ENCODE measurements at regions not wholly inside any gene's neighbourhood (a gene's known extent, or its start where the extent isn't known, plus 50 kb on each side); places are given as distances from the start of the nearest gene placed in this dataset.

DNA sequence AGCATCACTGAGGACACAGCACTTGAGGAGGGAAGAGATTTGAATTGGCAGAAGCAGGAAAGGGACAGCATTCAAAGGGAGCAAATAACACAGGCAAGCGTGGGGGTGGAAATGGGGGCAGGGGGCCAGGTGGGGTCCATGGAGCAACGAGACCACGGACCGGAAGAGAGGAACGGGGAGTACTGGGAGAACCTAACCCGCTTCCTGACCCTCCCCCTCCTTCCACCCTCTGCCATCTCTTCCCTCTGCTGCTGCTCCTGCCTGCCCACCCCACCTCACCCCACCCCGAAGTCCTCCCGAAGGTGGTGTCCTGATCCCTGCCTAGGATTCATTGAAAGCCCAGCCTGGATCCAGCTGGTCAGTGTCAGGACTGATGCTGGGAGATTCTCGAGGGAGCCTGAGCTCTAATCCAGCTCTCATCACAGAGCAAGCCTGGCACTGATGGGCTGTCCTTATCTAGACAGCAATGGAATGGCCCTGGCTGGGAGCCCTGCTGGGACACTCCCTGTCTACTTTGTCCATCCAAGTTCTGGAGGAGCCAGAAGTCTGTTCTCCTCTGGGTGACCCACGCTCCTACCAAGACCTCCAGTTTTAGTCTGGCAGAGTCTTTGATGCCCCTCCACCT lies 105.0 kb downstream of the TRIM29 start:
- DNase-seq (ENCODE audit: low spot score), result peak; percentile 3

DNA sequence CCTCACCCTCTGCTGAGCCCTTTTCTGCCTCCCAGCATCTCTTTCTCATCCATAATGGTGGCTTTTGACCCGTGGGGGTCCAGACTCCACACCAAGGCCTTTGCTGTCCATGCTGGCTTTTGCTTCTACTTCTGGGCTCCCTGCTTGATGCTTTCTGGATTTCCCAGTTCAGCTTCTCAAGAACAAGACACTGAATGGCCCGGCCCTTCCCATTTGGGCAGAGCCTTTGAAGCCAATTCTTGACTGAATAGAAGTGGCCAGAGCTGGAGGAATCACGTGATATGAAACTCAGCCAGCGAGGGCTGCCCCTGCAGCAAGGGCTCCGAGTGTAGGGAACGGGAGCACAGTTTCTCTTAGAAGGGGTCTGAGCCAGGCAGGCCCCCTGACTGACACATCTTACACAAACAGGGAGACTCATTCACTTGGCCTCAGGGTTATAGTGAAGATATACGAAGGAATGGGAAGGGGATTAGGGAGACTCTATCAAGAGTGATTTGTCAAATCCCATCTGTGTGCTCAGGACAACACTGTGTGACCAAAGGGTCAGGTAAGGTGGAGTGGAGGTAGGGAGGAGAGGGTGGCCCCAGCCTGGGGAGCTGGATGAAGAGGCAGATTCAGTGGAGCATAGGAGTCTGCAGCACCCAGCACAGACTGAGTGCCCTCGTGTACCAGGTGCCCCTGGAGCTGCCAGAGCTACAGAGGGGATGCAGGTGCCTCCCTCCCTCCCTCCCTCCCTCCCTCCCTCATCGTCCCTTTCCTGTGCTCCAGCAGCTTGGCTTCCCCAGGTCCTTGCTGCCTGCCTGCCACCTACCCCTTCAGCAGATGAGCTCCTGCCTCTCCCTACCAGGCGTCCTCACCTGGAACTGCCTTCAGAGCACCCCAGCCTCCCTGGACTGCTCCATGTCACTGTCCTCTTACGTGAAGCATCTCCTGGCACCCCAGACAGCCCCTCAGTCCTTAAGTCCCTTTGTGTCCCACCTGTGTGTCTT lies 106.0 kb downstream of the TRIM29 start:
- DNase-seq (ENCODE audit: low spot score), result peak; percentile 4

DNA sequence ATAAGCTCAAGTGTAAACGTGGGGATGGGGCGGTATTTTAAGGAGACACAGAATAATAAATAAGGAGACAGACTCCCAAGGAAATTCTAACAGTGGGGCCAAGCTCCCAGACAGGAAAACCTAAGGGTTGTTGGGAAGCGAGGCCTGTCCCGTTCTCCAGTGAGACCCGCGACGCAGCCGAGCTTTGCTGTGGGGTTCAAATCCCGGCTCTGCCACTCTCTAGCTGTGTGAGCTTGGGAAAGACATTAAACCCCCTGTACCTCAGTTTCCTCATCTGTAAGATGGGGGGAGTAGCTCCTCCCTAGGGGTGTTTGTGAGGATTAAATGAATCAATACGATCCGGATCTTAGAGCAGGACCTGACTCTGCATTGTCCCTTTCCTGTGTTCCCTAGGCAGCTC lies 106.8 kb downstream of the TRIM29 start:
- DNase-seq (ENCODE audit: low spot score), result no peak

DNA sequence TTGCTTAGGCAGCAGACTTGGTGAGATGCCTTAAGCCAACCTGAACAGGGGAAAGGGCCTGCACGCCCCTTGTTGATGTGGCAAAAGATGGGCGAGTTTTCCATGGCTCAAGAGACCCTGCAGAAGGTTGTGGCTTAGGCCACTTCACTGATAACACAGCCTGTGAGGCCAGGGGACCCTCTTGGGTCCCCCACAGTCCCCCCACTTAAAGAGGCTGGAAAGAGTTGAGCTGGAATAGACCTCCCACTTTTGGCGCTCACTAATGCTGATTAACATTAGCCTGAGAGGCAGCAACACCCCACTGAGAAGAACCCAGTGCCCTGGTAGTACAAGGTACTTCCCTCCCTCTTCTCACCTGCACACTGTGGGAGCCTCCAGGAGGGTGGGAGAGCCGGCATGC lies 107.5 kb downstream of the TRIM29 start:
- no peak for DNase-seq (ENCODE audit: low spot score)

DNA sequence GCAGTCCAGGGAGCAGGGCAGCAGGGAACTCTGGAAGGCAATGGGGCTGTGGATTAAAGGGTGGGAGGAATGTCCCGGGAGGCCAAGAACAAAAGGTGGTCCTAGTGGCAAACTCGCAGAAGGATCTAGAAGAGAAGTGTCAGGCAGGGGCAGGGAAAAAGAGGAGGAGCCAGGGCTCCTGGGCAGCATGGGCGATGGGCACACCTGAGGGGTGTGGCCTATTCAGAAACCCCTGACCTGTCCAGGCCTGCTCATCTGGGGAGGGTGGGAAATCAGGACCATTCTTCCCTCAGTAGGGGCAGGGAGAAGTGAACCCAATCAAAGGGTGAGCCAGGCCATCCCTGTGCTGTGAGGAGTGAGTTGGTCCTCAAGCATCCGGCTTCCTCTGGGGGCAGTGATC lies 108.6 kb downstream of the TRIM29 start:
- no peak for DNase-seq (ENCODE audit: low spot score)

DNA sequence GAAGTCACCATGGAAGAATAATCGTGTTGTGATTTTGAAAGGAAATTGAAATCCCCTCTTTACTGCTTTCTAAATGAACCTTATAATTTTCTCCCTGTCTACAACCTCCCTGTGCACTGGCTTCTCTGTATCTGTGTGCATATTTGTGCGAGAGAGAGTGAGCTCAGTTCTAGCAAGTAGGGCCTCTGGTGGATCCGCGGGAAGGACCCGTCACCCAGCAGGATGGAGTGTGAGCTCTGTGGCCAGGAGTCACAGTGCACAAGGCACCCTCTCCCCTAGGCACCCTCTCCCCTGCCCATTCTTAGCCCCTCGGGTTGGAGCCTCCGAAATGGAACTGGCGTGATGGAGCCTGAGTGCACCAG lies 109.0 kb downstream of the TRIM29 start:
- DNase-seq (ENCODE audit: low spot score), result no peak

DNA sequence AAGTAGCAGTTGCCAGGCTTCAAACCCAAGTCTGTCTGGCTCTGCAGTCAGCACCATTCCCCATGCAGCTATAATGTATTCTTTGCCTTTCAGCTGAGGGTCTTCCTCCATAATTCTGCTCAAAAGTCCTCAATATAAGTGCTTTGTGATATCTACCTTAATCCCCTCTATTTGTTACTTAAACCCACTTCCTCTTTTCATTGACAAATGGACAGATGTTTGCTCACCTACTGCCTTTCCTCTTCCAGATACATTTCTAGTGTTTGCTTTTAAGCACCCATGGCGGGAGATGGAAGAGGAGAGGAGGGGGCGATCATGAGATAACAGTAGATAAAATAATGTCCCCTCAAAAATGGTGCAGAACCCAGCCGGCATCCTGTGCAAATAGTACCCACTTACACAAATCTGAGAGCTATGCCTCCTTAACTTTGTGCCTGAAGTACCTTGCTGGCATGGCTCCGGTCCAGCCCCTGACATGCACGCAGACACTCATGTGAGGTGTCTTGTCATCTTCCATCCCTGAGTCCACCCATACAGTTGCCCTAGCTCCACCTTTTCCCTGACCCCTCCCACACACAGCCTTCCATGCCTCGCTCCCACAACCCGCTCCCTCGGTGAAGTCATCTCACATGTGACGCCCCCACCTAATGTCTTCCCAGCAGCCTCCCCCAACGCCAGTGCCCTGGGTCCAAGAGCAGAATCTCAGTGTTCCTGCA lies 109.6 kb downstream of the TRIM29 start:
- no peak for DNase-seq (ENCODE audit: low spot score)

DNA sequence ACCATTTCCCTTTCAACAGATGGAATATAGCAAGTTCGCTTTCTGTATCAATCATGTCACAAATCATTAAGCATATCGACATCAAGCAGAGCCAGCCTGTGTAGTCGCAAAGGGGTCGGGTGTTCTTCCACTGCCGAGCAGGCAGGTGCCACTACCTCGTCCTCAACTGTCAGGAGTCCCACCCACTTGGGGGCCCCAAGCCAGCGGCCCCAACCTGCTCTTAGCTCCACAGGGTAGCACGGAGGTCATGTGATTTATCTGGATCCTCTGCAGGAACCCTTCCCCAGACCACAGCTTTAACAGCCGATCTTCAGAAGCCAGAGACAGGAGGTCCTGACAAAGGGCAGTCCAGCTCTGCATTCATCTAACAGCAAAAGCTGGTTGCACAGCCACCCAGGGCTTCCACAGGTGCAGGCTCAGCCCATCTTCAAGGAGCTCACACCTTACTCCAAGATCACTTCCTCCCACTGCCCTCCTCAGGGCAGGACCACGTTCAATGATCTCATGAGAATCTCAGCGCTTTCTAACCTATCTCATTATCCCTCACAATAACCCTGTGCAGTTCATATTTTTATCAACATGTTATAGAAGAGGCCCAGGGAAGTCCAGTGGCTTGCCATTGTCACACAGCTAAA lies 110.2 kb downstream of the TRIM29 start:
- no peak for DNase-seq (ENCODE audit: low spot score)

DNA sequence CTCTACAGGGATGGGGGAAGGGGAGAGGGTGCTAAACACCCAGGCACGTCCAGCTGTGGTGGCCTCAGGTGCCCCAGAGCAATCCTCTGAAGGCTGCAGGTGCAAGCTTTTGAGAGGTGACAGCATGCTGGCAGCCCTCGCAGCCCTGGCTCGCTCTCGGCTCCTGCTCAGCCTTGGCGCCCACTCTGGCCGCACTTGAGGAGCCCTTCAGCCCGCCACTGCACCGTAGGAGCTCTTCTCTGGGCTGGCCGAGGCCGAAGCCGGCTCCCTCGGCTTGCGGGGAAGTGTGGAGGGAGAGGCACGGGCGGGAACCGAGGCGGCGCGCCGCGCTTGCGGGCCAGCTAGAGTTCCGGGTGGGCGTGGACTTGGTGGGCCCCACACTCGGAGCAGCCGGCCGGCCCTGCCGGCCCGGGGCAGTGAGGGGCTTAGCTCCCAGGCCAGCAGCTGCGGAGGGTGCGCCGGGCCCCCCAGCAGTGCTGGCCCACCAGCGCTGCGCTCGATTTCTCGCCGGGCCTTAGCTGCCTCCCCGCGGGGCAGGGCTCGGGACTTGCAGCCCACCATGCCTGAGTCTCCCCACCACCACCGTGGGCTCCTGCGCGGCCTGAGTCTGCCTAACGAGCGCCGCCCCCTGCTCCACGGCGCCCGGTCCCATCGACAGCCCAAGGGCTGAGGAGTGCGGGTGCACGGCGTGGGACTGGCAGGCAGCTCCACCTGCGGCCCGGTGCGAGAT lies 112.1 kb downstream of the TRIM29 start:
- no peak for DNase-seq (ENCODE audit: low spot score)

DNA sequence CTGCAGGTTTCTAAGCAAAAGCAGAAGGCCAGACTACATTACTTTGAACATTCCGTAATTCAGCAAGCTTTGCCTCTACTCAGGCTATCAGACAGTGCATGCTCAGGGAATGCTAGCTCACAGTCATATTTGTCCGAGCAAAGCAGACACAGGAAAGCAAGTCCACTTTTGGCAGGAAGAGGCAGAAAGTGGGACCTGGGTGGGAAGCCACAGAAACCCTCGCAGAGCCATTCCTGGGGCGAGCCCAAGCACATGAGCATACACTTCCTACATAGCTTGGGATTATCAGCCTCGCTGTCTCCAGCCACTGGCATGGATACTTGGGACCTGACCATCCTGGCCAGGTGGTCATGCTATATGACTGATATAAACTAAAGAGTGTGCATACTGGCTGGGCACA lies 113.3 kb downstream of the TRIM29 start:
- no peak for DNase-seq (ENCODE audit: low spot score)

DNA sequence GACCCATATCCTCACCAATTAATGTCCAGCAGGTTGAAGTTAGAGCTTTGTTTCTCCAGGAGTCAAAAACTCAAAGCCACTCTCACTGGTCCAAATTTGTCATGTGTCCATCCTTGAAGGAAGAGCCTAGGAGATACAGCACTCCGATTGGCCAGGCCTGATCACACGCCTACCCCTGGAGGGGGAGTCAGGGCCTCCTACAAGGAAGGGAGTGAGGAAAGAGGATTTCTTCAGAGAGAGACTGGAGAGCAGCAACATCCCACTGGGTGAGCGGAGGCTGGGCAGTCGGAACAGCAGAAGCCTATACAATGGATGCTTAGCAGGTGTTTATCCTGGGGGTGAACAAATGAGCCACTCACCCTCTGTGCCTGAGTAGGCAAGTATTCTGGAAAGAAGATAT lies 113.9 kb downstream of the TRIM29 start:
- DNase-seq (ENCODE audit: low spot score), result no peak

DNA sequence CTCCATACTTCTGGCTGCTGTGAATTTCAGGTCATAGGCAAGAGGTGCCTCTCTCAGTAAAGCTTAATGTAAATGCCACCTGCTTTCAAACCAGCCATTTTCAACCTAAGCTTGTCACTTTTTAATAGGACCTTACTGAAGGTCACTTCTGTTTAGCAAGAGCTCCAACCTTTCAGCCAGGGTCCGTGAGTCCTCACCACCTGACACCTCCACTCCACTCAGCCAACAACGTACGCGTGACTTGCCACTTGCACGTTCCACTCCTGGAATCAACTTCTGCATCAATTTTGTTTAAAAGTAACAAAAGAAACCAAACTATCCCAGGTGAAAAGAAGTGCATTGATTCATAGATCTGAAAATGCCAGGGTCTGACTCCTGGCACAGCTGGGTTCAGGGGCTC lies 114.4 kb downstream of the TRIM29 start:
- no peak for DNase-seq (ENCODE audit: low spot score)

DNA sequence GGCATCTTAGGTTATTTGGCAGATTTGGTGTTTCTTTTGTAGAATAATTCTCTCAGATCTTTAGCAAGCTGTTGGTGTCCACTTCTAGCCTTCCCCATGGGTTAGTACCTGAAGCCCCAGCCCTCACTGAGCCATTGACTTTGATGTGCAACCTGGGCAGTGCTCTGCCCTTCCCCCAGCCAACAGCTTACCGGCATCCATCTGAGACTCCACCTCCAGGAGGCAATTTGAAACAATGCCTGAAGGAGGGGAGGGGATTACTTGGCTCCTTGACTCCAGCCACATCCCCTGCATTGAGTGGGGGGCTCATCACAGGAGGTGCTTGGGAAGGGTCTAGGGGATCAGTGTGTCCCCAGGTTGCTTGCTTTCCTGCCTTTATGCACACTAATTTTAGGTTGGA lies 114.8 kb downstream of the TRIM29 start:
- no peak for DNase-seq (ENCODE audit: low spot score)

DNA sequence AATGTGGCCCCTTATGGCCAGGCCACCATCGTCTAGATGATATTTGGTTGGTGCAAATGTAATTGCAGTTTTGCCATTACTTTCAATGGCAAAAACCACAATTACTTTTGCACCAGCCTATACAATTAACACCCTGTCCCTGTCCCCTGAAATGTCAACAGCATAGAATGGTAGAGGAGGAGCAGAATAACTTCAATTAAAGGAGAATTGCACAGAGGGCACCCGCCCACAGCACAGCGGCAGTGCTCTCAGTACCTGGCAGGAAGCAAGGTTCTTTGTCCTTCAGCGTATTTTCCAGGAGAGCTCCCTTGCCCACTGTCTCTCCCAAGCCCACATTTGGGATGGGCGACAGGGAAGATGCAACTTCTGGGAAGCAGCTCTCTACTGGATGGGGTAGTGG lies 115.3 kb downstream of the TRIM29 start:
- DNase-seq (ENCODE audit: low spot score), result no peak

DNA sequence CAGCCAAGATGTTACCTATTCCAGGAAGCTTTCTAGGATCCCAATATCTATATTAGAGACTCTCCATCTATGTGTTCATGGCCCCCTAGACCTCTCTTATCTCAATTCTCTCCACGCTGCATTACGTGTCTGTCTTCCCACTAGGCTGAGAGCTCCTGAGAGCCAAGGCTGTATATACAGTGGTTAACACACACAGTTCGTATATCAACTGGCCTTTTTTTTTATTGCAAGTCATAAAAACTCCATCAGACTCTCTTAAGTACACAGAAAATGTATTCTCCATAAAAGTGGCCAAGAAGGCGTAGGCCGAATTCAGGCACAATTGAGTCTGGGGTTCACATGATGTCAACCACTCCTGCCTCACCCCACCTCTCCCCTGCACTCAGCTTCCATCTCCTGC lies 115.9 kb downstream of the TRIM29 start:
- no peak for DNase-seq (ENCODE audit: low spot score)

DNA sequence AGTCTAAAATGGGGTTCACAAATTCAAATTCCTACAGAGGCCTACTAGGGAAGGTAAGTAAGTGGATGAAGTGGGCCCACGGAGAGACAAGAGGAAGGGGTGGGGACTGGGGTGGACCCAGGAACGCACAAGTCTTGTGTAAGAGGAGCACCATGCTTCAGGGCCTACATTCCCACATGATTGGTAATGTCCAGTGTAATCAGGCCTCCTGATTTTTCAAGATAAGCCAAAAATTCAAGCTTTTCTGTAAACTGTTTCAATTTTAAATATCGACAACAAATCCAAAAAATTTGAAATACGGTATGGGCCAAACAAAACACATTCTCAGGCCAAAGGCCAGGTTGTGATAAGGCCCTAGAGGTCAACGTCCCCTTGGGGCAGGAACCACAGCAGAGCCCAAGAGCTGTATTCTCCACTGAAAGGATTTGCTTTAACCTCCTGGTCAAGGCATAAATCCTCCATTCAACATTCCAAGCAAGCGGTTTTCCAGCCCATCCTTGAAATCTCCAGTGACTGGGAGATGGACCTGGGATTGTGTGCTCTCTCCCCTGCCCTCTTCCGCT lies 116.4 kb downstream of the TRIM29 start:
- DNase-seq (ENCODE audit: low spot score), result no peak

DNA sequence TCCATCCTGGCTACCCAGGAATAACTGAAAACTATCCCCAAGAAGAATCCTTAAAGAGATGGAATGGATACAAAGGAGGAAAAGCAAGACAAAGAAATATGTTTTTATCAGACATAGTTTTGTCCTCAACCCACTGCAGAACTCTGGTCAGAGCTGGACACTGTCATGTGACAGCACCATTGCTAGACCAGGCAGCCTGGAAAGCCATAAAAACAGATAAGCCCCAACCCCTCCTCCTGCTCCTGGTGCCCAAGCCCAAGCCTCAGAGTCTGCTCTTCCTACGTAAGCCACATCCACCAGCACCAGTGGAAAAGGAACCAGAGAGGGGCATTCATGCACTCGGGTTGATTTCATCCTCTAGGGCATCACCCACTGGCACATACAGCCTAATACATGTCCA lies 116.9 kb downstream of the TRIM29 start:
- no peak for DNase-seq (ENCODE audit: low spot score)

DNA sequence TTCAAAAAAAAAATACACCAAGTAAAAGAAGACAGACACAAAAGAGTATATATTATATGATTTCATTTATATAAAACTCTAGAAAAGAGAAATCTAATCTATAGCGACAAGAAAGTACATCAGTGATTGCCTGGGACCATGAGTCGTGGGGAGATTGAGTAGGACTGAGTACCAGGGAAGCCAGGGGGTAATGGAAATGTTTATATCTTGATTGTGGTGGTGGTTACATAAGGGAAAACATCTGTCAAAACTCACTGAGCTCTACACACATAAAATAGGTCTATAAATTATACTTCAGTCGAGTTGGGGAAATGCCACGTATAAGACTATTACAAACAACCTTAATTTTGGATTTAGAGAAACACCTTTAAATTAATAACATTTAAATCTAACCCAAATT lies 117.4 kb downstream of the TRIM29 start:
- no peak for DNase-seq (ENCODE audit: low spot score)

DNA sequence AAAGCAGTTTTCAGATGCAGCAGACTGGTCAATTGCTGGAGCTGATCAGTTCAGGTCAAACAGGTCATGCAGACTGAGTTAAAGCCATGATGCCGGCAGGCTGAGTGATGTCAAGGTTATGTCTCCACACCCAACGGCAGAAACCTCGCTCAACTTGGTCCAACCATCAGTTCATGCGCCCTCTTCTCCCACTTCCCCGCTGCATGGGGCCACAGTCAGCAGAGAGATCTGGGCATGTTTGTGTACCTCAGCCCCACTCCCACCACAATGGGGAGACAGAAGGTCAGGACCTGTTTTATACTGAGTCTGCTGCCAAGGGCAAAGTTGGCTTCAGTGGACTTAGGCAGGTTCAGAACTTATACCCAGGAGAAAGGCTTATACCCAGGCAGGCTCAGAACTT lies 118.7 kb downstream of the TRIM29 start:
- no peak for DNase-seq (ENCODE audit: low spot score)

DNA sequence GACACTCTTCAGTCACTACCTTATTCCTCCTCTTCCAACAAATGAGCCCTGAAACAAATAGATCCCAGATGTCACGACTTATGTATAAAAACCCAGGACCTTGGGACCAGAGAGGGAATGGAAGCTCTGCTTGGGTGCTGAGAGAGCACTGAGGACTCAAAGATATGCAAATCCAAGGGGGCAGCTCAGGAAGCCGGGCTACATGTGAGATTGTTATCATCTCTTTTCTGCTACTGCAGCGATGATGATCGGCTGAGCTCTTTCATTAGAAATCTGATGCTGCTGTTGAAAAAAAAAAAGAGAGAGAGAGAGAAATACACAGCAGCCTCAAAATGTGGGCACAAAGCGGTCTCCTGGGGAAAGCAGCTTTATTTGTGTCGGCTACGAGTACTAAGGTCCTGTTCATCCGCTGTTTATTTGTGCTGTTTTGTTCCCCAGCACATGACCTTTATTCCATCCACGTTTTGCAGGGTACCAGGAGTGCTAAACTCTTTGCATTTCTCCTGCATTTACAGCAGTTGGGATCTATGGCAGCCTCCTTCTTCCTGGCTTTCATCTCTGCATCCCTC lies 120.2 kb downstream of the TRIM29 start:
- no peak for DNase-seq (ENCODE audit: low spot score)

Measured in GM03348 (cell line).